Pancreas (tissue), 10 donors: ENCODE measurements at regions not wholly inside any gene's neighbourhood (a gene's known extent, or its start where the extent isn't known, plus 50 kb on each side); places are given as distances from the start of the nearest gene placed in this dataset.

Source experiments
- ATAC-seq, 4 donors: fragments of 200-7000 bp; cut with Tn5 transposase; one replicate each; pipeline versions ENCODE4 v1.8.0 to v1.9.1; 2020; ENCODE audit warnings: mild to moderate bottlenecking in 4 of 4, moderate library complexity in 4 of 4
- DNase-seq, 6 donors: peaks; one replicate each; pipeline ENCODE4 v3.0.0-alpha.2; 2020
- FAIRE-seq: peaks from 2 replicates; lab custom pipeline; 2012; peaks lifted over from hg19 to GRCh38; lab: Jason Lieb, UNC
- H3K27ac ChIP-seq, 4 donors: fragments of 200-600 bp; sonication (generic); 1 replicate in 3 of 4; 2 replicates in 1 of 4; pipeline versions ENCODE4 v1.5.0 to v1.8.0; 2020
- H3K27me3 ChIP-seq, 4 donors: fragments of 200-600 bp; one replicate each; pipeline ENCODE4 v1.8.0; 2021
- H3K36me3 ChIP-seq, 3 donors: fragments of 200-600 bp; sonication (generic) in 1 of 3; one replicate each; pipeline versions ENCODE4 v1.5.0 to v1.8.0; 2020 to 2021
- H3K4me1 ChIP-seq, 3 donors: fragments of 200-600 bp; one replicate each; pipeline ENCODE4 v1.8.0; 2021
- H3K4me3 ChIP-seq, 4 donors: fragments of 200-600 bp; sonication (generic) in 2 of 4; one replicate each; pipeline versions ENCODE4 v1.5.0 to v1.8.0; 2020 to 2021
- H3K9me3 ChIP-seq, 4 donors: fragments of 200-600 bp; one replicate each; pipeline ENCODE4 v1.8.0; 2021
- WGBS, 2 donors: extraction: QIAGEN DNeasy Blood & Tissue Kit; methylation state at CpG; one replicate each; pipeline ENCODE4 v1.1.7; 2013; 5-methylcytosine and 5-hydroxymethylcytosine counted together
- intact Hi-C, 3 donors: fragments of 100-400 bp; cut with DNase I; formaldehyde crosslinking; loops; one replicate each; pipeline versions ENCODE4 v1.11.1 to v1.14.2; 2022
- TF ChIP-seq, protein P1 (sequence below), 4 donors: fragments of 200-600 bp; sonication (generic) in 3 of 4; IDR thresholded peaks; one replicate each; pipeline versions ENCODE4 v1.5.0 to v1.8.0; 2021; ENCODE audit warnings: antibody characterized with exemption in 4 of 4
- donor health status: healthy with polysubstance abuse.
- donor health status: DM: no; HTN: no; CAD: no; lungs with moderate emphysema.
- donor health status: DM: no; HTN: no; CAD: no.
- donor health status: control.
- donor health status: control.
- donor health status: Bipolar disorder and iron deficiency.
- donor health status: DM: yes; HTN: yes; CAD: no.
- donor health status: DM: no; HTN: no; CAD: no.
- donor health status: DM: no; HTN: no; CAD: no.
- donor health status: DM: yes; HTN: yes; CAD: no.

DNA sequence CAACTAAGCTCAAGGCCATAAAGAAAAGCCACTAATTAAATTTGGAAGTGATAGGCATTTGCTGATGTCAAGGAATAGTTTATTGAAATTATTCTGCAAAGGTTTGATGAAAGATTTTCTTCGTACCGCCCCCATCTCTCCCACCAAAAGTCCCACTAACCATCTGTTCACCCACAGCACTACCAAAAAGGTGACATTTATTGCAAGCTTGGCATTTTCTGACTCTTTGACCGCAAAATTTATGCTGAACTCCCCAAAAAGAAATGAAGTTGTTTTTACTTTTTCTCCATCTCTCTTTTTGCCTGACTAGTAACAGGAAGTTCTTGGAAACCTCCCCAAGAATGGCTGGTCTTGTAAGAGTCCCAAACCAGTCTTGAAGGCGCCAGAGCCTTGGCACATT is 384.9 kb upstream of the SOX9 start:
- ATAC-seq (no peak), FAIRE-seq (no peak), DNase-seq (no peak)
- H3K27me3 ChIP-seq: no peaks in the 10 kb centered on the region
- TF ChIP-seq, protein P1, sequence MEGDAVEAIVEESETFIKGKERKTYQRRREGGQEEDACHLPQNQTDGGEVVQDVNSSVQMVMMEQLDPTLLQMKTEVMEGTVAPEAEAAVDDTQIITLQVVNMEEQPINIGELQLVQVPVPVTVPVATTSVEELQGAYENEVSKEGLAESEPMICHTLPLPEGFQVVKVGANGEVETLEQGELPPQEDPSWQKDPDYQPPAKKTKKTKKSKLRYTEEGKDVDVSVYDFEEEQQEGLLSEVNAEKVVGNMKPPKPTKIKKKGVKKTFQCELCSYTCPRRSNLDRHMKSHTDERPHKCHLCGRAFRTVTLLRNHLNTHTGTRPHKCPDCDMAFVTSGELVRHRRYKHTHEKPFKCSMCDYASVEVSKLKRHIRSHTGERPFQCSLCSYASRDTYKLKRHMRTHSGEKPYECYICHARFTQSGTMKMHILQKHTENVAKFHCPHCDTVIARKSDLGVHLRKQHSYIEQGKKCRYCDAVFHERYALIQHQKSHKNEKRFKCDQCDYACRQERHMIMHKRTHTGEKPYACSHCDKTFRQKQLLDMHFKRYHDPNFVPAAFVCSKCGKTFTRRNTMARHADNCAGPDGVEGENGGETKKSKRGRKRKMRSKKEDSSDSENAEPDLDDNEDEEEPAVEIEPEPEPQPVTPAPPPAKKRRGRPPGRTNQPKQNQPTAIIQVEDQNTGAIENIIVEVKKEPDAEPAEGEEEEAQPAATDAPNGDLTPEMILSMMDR (IDR thresholded peaks at IDR 0.05): no peak
- H3K27ac ChIP-seq: no peak overlapping the region
- 95 to 96% methylated on average over 4 of the region's 4 CpGs for WGBS, 2 donors
- no peak overlapping the region for H3K4me3 ChIP-seq
- H3K4me1 ChIP-seq: no peaks in the 10 kb centered on the region
- no peaks in the 10 kb centered on the region for H3K36me3 ChIP-seq
- no peaks in the 10 kb centered on the region for H3K9me3 ChIP-seq
- intact Hi-C loops: no loop called here

GRCh38 chr17:71740866-71741265 is 380.0 kb upstream of the SOX9 start:
- intact Hi-C loops: no loop called here

DNA sequence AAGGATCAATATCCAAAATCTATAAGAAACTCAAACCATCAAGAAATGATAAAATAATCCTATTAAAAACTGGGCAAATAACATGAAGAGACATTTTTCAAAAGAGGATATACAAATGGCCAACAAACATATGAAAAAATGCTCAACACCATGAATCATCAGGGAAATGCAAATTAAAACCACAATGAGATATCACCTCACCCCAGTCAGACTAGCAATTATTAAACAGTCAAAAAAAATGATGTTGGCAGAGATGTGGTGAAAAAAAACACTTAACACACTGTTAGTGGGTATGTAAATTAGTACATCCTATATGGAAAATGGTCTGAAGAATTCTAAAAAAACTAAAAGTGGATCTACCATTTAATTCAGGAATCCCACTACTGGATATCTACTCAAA is 379.0 kb upstream of the SOX9 start:
- no peak for ATAC-seq
- Histone ChIP-seq H3K36me3 (no peaks in the 10 kb centered on the region), H3K4me1 (no peaks in the 10 kb centered on the region), H3K4me3 (no peak overlapping the region), H3K27ac (no peak overlapping the region), H3K9me3 (no peaks in the 10 kb centered on the region), H3K27me3 (no peaks in the 10 kb centered on the region)
- intact Hi-C loops: no loop called here
- no peak for FAIRE-seq
- no peak for DNase-seq
- TF ChIP-seq, protein P1 (IDR thresholded peaks at IDR 0.05): no peak

More at GRCh38 chr17:71740866-71741265, 380.0 kb upstream of the SOX9 start:
- H3K4me1 ChIP-seq: no peaks in the 10 kb centered on the region
- ATAC-seq (no peak), FAIRE-seq (no peak), DNase-seq (no peak)
- H3K9me3 ChIP-seq: no peaks in the 10 kb centered on the region
- 84 to 93% methylated on average over 3 of the region's 3 CpGs for WGBS, 2 donors
- H3K27me3 ChIP-seq: no peaks in the 10 kb centered on the region
- no peak overlapping the region for H3K4me3 ChIP-seq
- TF ChIP-seq, protein P1 (IDR thresholded peaks at IDR 0.05): no peak
- no peak overlapping the region for H3K27ac ChIP-seq
- H3K36me3 ChIP-seq: no peaks in the 10 kb centered on the region

DNA sequence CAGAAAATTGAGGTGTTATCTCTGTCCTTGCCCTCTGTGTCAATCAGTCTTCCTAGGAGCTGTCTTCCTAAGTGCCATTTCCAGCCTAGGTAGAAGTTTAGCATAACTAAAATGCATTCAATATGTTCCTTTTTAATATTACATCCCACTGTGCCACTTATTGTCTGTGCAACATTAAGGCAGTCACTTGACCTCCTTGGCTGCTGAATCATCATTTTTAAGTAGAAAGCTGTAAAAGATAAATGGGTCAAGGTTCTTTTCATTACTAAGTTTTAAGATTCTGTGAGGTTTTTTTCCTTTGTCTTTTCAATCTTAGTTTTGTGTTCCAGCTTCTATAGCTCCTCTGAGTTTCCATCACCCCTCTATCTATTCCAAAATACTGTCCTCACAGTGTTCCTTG is 371.9 kb upstream of the SOX9 start:
- H3K9me3 ChIP-seq: no peaks in the 10 kb centered on the region
- ATAC-seq: no peak
- TF ChIP-seq, protein P1 (IDR thresholded peaks at IDR 0.05): no peak
- H3K27me3 ChIP-seq: no peaks in the 10 kb centered on the region
- H3K4me3 ChIP-seq: no peak overlapping the region
- no peaks in the 10 kb centered on the region for H3K36me3 ChIP-seq
- FAIRE-seq: no peak
- no peak overlapping the region for H3K27ac ChIP-seq
- H3K4me1 ChIP-seq: no peaks in the 10 kb centered on the region
- DNase-seq: no peak
- intact Hi-C loops: no loop called here

DNA sequence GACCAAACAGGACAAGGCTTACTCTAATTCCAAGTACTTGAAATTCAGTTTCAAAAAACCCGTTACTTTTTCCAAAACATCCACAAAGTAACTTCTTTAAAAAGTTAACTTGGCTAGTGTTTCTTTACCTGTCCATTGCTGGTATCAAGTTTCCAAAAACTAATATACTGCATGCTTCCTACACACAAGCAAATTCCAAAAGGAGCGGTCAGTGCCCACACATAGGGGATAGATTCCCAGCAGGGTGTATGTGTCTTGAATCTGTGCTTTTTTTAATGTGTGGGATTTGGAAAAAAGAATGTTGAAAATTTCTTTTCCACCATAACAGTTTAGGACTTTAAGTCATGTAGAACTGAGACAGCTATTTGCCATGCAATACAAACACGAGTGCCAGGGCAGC is 367.8 kb upstream of the SOX9 start:
- Histone ChIP-seq H3K9me3 (no peaks in the 10 kb centered on the region), H3K4me1 (no peaks in the 10 kb centered on the region), H3K36me3 (no peaks in the 10 kb centered on the region), H3K4me3 (no peak overlapping the region), H3K27ac (no peak overlapping the region), H3K27me3 (no peaks in the 10 kb centered on the region)
- TF ChIP-seq, protein P1 (IDR thresholded peaks at IDR 0.05): no peak
- intact Hi-C loops: no loop called here
- FAIRE-seq (no peak), ATAC-seq (no peak), DNase-seq (no peak)
- WGBS, 2 donors: 90 to 95% methylated on average over 3 of the region's 3 CpGs
